Endodermal cell (in vitro differentiated cells): ENCODE measurements at regions not wholly inside any gene's neighbourhood (a gene's known extent, or its start where the extent isn't known, plus 50 kb on each side); places are given as distances from the start of the nearest gene placed in this dataset.
"Not testable (repeated sequence)": the region's sequence is repeated elsewhere in the genome, so short reads cannot be mapped to it uniquely, and the experiment has no call there.

Experiments used
- DNase-seq: peaks from one replicate; pipeline ENCODE4 v3.0.0-alpha.2; 2017
- H3K27ac ChIP-seq: 2 replicates; pipeline ENCODE4 v1.5.1; 2013; ENCODE audit warnings: mild to moderate bottlenecking, low read depth, low read length, moderate library complexity
- H3K27me3 ChIP-seq: 2 replicates; pipeline ENCODE4 v1.6.1; 2013; ENCODE audit warnings: mild to moderate bottlenecking, low read length, moderate library complexity; ENCODE audit not compliant: insufficient read depth, control insufficient read depth, poor library complexity, severe bottlenecking
- H3K36me3 ChIP-seq: 2 replicates; pipeline ENCODE4 v1.7.0; 2013; ENCODE audit warnings: mild to moderate bottlenecking, low read length, moderate library complexity; ENCODE audit not compliant: control insufficient read depth, insufficient read depth
- H3K4me1 ChIP-seq: one replicate; pipeline ENCODE4 v1.7.0; 2013; ENCODE audit warnings: low read length; ENCODE audit not compliant: control insufficient read depth, insufficient read depth
- H3K4me3 ChIP-seq: 2 replicates; pipeline ENCODE4 v1.5.1; 2013; ENCODE audit warnings: mild to moderate bottlenecking, low read length, moderate library complexity
- H3K9ac ChIP-seq: 2 replicates; pipeline ENCODE4 v1.6.1; 2013; ENCODE audit warnings: mild to moderate bottlenecking, low read length, moderate library complexity; ENCODE audit not compliant: poor library complexity, severe bottlenecking; ENCODE audit errors: extremely low read depth
- H3K9me3 ChIP-seq: 2 replicates; pipeline ENCODE4 v1.6.1; 2013; ENCODE audit warnings: mild to moderate bottlenecking, low read length, moderate library complexity; ENCODE audit not compliant: control insufficient read depth
- H3K27ac Mint-ChIP-seq: 2 replicates; pipeline ENCODE4 v1.8.0; 2020; ENCODE audit warnings: mixed read lengths
- H3K27me3 Mint-ChIP-seq: 2 replicates; pipeline ENCODE4 v1.8.0; 2021; ENCODE audit warnings: mild to moderate bottlenecking, mixed read lengths; ENCODE audit not compliant: insufficient read depth
- H3K36me3 Mint-ChIP-seq: 2 replicates; pipeline ENCODE4 v1.8.0; 2020; ENCODE audit warnings: low read depth, mixed read lengths
- H3K4me1 Mint-ChIP-seq: 2 replicates; pipeline ENCODE4 v1.8.0; 2020; ENCODE audit warnings: mixed read lengths
- H3K4me3 Mint-ChIP-seq: 2 replicates; pipeline ENCODE4 v1.8.0; 2020; ENCODE audit warnings: mild to moderate bottlenecking, moderate library complexity, mixed read lengths
- H3K9me3 Mint-ChIP-seq: 2 replicates; pipeline ENCODE4 v1.8.0; 2020; ENCODE audit warnings: mild to moderate bottlenecking, mixed read lengths
- WGBS, 2 experiments: methylation state at CpG; one replicate each; pipeline versions ENCODE4 v1.1.5 to v1.1.7; 2013; ENCODE audit warnings: missing lambda C conversion rate in 2 of 2, mixed read lengths in 1 of 2; ENCODE audit not compliant: insufficient coverage in 1 of 2, insufficient read length in 1 of 2; 5-methylcytosine and 5-hydroxymethylcytosine counted together
- TF ChIP-seq, protein P1 (sequence below): fragments of 200-600 bp; sonication (generic); conservative IDR thresholded peaks from 2 replicates; pipeline ENCODE4 v1.5.0; 2021; ENCODE audit warnings: antibody characterized with exemption, mild to moderate bottlenecking

DNA sequence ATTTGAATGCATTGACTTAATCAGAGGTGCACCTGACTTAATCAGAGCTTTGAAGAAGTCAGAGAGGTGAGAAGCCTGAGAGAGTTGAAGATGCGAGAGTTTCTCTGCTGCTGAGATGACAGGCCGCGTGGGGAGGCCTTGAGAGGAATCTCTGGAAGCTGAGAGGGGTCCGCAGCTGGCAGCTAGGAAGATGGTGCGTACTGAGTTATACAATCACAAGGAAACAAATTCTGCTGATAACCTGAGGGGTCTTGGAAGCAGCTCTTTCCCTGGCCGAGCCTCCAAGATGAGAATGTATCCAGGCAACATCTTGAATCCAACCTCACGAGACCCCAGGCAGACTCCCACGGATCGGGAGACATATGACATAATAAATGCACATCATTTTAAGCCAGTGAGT, 91.7 kb downstream of the SPATA31A6 start:
- H3K4me1 Mint-ChIP-seq, result peaks cover 2% of the 10 kb centered on the region
- no peak overlapping the region for H3K4me3 Mint-ChIP-seq
- H3K27me3 Mint-ChIP-seq, result peaks cover 3% of the 10 kb centered on the region
- 83 to 85% methylated on average over 2 to 9 of the region's 9 CpGs for WGBS, 2 experiments
- Histone ChIP-seq H3K9ac (no peak overlapping the region), H3K27me3 (no peaks in the 10 kb centered on the region), H3K36me3 (no peaks in the 10 kb centered on the region), H3K4me1 (no peaks in the 10 kb centered on the region), H3K9me3 (no peaks in the 10 kb centered on the region), H3K27ac (no peak overlapping the region), H3K4me3 (no peak overlapping the region)
- TF ChIP-seq, protein P1, sequence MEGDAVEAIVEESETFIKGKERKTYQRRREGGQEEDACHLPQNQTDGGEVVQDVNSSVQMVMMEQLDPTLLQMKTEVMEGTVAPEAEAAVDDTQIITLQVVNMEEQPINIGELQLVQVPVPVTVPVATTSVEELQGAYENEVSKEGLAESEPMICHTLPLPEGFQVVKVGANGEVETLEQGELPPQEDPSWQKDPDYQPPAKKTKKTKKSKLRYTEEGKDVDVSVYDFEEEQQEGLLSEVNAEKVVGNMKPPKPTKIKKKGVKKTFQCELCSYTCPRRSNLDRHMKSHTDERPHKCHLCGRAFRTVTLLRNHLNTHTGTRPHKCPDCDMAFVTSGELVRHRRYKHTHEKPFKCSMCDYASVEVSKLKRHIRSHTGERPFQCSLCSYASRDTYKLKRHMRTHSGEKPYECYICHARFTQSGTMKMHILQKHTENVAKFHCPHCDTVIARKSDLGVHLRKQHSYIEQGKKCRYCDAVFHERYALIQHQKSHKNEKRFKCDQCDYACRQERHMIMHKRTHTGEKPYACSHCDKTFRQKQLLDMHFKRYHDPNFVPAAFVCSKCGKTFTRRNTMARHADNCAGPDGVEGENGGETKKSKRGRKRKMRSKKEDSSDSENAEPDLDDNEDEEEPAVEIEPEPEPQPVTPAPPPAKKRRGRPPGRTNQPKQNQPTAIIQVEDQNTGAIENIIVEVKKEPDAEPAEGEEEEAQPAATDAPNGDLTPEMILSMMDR, result no peak
- no peak overlapping the region for H3K27ac Mint-ChIP-seq
- no peaks in the 10 kb centered on the region for H3K9me3 Mint-ChIP-seq
- no peaks in the 10 kb centered on the region for H3K36me3 Mint-ChIP-seq
- no peak for DNase-seq

DNA sequence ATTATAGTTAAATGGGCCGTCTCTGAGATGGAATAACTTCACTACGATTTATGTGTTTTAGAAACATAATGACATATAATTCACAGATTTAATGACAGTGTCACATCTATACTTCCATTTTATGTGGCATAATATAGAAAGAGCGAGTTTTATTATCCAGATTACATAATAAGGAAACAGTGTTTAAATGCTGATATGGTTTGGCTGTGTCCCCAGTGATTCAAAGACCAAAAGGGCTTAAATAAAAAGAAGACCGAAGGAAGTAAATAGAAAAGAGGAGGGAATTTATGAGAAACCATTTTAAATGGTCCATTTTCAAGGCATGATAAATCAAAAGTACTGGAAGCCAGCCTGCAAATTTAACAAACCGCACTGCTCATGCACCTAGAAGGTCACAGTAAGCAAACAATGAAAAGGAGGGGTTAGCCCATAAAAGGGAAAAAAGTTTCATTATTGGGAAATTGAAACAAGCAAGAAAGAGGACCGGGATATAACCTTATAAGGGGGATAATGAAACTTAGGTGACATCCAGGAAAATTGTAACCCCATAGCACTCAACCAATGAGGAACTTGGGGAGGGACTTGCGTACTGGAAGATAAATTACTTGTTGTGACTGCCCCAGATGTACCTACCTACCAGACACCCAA, 99.2 kb downstream of the SPATA31A6 start:
- H3K9me3 Mint-ChIP-seq, H3K36me3 Mint-ChIP-seq, H3K9ac ChIP-seq, H3K4me1 ChIP-seq, DNase-seq, H3K27ac Mint-ChIP-seq, H3K9me3 ChIP-seq, H3K27me3 ChIP-seq, H3K4me3 ChIP-seq, H3K27ac ChIP-seq, H3K36me3 ChIP-seq, H3K4me3 Mint-ChIP-seq, H3K27me3 Mint-ChIP-seq: not testable (repeated sequence)
- H3K4me1 Mint-ChIP-seq, result peaks cover 15% of the 10 kb centered on the region
- WGBS, 2 experiments, result 93 to 100% methylated on average over 1 to 2 of the region's 7 CpGs

DNA sequence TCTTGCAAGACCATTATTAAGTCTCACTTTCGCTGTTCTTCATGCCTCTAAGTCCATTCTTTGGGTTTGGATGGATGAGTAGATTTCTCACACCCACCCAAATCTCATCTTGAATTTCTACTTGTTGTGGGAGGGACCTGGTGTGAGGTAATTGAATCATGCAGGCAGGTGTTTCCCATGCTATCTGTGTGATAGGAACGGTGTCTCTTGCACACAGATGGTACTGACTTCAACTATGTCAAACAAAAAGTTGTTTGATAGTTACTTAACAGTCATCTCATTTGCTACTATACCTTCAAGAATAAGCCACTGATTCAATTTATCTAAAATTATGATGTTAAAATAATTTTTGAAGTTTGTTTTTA, 99.7 kb downstream of the SPATA31A6 start:
- 80 to 100% methylated on average over 1 of the region's 2 CpGs for WGBS, 2 experiments
- not testable (repeated sequence) for H3K27ac Mint-ChIP-seq, DNase-seq, H3K36me3 ChIP-seq, H3K4me1 ChIP-seq, H3K4me3 ChIP-seq, H3K9me3 ChIP-seq, H3K36me3 Mint-ChIP-seq, H3K9me3 Mint-ChIP-seq, H3K27ac ChIP-seq, H3K9ac ChIP-seq, H3K27me3 ChIP-seq, H3K4me3 Mint-ChIP-seq, H3K27me3 Mint-ChIP-seq
- peaks cover 16% of the 10 kb centered on the region for H3K4me1 Mint-ChIP-seq

DNA sequence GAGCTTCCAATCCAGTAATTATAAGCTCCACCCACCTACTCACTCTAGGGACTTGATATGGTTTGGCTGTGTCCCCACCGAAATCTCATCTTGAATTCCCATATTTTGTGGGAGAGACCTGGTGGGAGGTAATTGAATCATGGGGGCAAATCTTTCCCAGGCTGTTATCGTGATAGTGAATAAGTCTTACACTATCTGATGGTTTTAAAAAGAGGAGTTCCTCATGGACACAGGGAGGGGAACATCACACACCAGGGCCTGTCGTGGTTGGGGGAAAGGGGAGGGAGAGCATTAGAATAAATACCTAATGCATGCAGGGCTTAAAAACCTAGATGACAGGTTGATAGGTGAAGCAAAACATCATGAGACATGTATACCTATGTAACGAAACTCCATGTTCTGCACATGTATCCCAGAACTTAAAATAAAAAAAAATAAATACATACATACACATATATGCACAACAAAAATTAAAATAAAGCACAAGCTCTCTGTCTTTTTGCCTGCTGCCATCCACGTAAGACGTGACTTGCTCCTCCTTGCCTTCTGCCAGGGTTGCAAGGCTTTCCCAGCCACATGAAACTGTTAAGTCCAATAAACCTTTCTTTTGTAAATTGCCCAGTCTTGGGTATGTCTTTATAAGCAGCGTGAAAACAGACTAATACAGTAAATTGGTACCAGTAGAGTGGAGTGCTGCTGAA, 102.8 kb downstream of the SPATA31A6 start:
- H3K9ac ChIP-seq, H3K27me3 Mint-ChIP-seq, DNase-seq, H3K4me3 ChIP-seq, H3K27ac ChIP-seq, H3K4me3 Mint-ChIP-seq, H3K36me3 Mint-ChIP-seq, H3K9me3 ChIP-seq, H3K9me3 Mint-ChIP-seq, H3K36me3 ChIP-seq, H3K4me1 ChIP-seq, H3K27me3 ChIP-seq, H3K27ac Mint-ChIP-seq: not testable (repeated sequence)
- WGBS, 2 experiments, result 89 to 95% methylated on average over 4 to 6 of the region's 7 CpGs
- H3K4me1 Mint-ChIP-seq, result peaks cover 16% of the 10 kb centered on the region

DNA sequence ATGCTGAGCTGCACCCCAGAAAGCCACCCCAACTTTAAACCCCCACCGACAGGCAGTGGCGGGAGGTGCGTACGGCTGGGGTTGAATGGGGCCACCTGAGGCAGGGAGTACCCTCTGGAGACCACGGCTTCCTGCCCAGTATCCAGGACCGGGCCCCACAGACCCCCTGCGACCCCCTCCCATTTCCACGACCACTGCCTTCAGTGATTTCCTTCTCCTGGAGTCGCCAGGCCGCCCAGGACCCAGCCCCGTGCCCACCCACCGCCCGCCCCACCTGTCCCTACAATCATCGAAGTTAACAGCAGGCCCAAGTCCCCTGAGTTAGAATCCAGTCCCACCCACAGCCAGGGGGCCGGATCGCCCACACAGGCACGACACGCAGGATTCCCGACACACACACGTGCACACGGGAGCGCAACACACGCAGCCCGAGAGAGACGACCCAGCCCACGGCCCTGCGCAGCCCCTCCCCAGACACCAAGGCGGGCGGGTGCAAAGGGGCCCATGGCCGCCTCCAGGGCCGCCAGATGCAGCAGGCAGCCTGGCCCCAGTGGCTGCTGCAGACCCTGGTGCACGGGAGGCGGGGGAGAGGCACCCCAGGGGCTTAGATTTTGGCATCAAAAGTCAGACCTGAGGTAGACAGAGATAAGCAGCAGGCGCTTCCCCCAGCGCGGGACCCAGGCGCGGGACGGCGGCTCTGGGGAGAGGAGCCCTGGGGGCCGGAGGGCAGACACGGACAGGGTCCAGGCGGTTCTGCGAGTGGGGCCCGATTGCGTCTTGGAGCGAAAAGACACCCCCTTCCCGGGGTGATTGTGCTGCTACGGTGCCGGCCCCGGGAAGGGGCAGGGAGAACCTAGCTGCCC, 104.8 kb downstream of the SPATA31A6 start:
- DNase-seq, H3K36me3 ChIP-seq, H3K4me3 ChIP-seq, H3K9me3 ChIP-seq, H3K27ac ChIP-seq, H3K9me3 Mint-ChIP-seq, H3K9ac ChIP-seq, H3K4me3 Mint-ChIP-seq, H3K36me3 Mint-ChIP-seq, H3K27me3 ChIP-seq, H3K27me3 Mint-ChIP-seq, H3K4me1 ChIP-seq, H3K27ac Mint-ChIP-seq: not testable (repeated sequence)
- 88 to 97% methylated on average over 5 to 38 of the region's 51 CpGs for WGBS, 2 experiments
- H3K4me1 Mint-ChIP-seq, result peaks cover 16% of the 10 kb centered on the region

DNA sequence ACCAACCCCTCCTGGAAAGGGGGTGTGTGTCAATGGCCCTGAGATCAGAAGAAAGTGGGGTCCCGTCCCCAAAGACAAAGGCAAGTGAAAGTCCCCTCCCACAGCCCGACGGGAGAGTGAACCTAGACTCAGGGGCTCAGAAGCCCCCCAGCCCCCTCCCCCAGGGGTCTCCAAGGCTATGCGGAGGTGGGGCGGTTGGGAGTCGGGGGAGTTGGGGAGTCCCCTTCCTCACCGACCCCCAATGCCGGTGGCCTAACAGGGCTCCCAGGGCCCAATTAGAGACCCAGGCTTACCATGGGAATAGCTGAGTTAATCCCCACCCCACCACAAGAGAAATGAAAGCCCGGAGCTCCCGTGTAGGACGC, 105.4 kb downstream of the SPATA31A6 start:
- H3K27ac Mint-ChIP-seq, H3K27ac ChIP-seq, H3K9me3 ChIP-seq, DNase-seq, H3K27me3 Mint-ChIP-seq, H3K9me3 Mint-ChIP-seq, H3K4me3 Mint-ChIP-seq, H3K27me3 ChIP-seq, H3K36me3 ChIP-seq, H3K9ac ChIP-seq, H3K36me3 Mint-ChIP-seq, H3K4me1 ChIP-seq, H3K4me3 ChIP-seq: not testable (repeated sequence)
- 100% methylated on average over 2 of the region's 11 CpGs; no CpG with 5 or more reads in 1 of the 2 experiments for WGBS, 2 experiments
- H3K4me1 Mint-ChIP-seq, result peaks cover 13% of the 10 kb centered on the region
